Heart right ventricle (tissue), 16 donors: ENCODE measurements at regions not wholly inside any gene's neighbourhood (a gene's known extent, or its start where the extent isn't known, plus 50 kb on each side); places are given as distances from the start of the nearest gene placed in this dataset.

Experiments used
- ATAC-seq, 8 donors: fragments of 200-7000 bp; cut with Tn5 transposase; one replicate each; pipeline ENCODE4 v1.9.1; 2020; ENCODE audit warnings: mild to moderate bottlenecking in 8 of 8, moderate library complexity in 8 of 8, moderate number of reproducible peaks in 1 of 8
- DNase-seq, 2 donors: peaks; one replicate each; pipeline ENCODE4 v3.0.0-alpha.2; 2020
- H3K27ac ChIP-seq, 10 donors: fragments of 200-600 bp; sonication (generic) in 2 of 10; one replicate each; pipeline versions ENCODE4 v1.5.0 to v1.8.0; 2020 to 2022; ENCODE audit warnings: mild to moderate bottlenecking in 3 of 10
- H3K27me3 ChIP-seq, 7 donors: fragments of 200-600 bp; one replicate each; pipeline ENCODE4 v1.8.0; 2021 to 2022; ENCODE audit warnings: mild to moderate bottlenecking in 2 of 7
- H3K36me3 ChIP-seq, 9 donors: fragments of 200-600 bp; sonication (generic) in 1 of 9; one replicate each; pipeline versions ENCODE4 v1.5.0 to v1.8.0; 2020 to 2022; ENCODE audit warnings: mild to moderate bottlenecking in 2 of 9
- H3K4me1 ChIP-seq, 9 donors: fragments of 200-600 bp; sonication (generic) in 1 of 9; one replicate each; pipeline versions ENCODE4 v1.5.0 to v1.8.0; 2020 to 2022; ENCODE audit warnings: mild to moderate bottlenecking in 4 of 9
- H3K4me3 ChIP-seq, 10 donors: fragments of 200-600 bp; sonication (generic) in 2 of 10; one replicate each; pipeline versions ENCODE4 v1.5.0 to v1.8.0; 2020 to 2022; ENCODE audit warnings: mild to moderate bottlenecking in 7 of 10, moderate library complexity in 2 of 10
- H3K9me3 ChIP-seq, 11 donors: fragments of 200-600 bp in 10 of 11; sonication (generic) in 2 of 11; one replicate each; pipeline versions ENCODE4 v1.5.0 to v1.8.0; 2013 to 2022; ENCODE audit warnings: mild to moderate bottlenecking in 2 of 11, control low read depth in 1 of 11, moderate library complexity in 1 of 11
- WGBS, 2 donors: extraction: QIAGEN DNeasy Blood & Tissue Kit; methylation state at CpG; one replicate each; pipeline ENCODE4 v1.1.7; 2013; ENCODE audit warnings: inconsistent platforms in 1 of 2; 5-methylcytosine and 5-hydroxymethylcytosine counted together
- intact Hi-C, 10 donors: fragments of 100-400 bp; cut with DNase I; formaldehyde crosslinking; loops; one replicate each; pipeline versions ENCODE4 v1.11.1 to v1.14.2; 2022
- TF ChIP-seq, protein P1 (sequence below), 9 donors: fragments of 200-600 bp; sonication (generic) in 2 of 9; IDR thresholded peaks; one replicate each; pipeline versions ENCODE4 v1.5.0 to v1.8.0; 2021 to 2022; ENCODE audit warnings: antibody characterized with exemption in 9 of 9, mild to moderate bottlenecking in 5 of 9, moderate library complexity in 1 of 9
- donor health status: Arrhythmogenic right ventricular cardiomyopathy.
- donor health status: ischemic (EF 13 %, LVEDD 7.1; RV severe dilation, severe dysfunction).
- donor health status: healthy with polysubstance abuse.
- donor health status: DM: no; HTN: yes; CAD: no.
- donor health status: DM: no; HTN: no; CAD: no.
- donor health status: ischemic (EF 25% LVEDD 6.9; RV normal size, moderate dysfunction).
- donor health status: ischemic (EF 25% LVEDD 5.7; RV mildly dilated, moderate dysfunction).
- donor health status: healthy.
- donor health status: DM: yes; HTN: yes; CAD: no.
- donor health status: Ischemic cardiomyopathy.
- donor health status: ischemic (EF 35%, LVEDD 5.7; RV mildly dilated, moderate dysfunction).
- donor health status: nonischemic (EF 11% LVEDD 7.7; RV severe dilation, severe dysfunction).
- donor health status: DM: yes; HTN: yes; CAD: no.
- donor health status: PGD.
- donor health status: ischemic (EF 29% LVEDD 5.4; RV normal size, mild dysfunction).
- donor health status: nonischemic (EF 23%, LVEDD 6.1; RV moderate dilation, normal function).

DNA sequence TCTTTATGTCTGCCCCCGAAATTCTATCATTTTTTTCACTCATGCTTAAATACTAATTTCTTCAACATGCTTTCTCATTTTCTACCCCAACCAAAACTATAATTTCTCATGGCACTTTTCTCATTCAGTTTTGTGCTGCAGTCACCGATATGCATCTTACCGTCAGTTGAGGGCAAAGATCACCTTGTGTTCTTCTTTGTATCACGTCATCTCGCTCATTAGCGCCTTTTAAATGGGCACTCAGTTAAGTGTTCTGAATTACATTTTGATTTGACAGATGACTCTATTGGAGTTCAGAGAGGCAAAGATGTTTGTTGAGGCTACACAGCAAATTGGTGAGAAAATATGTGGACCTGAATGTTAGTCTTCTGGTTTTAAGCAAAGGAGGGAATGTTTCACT is 211.7 kb upstream of the GLRA1 start:
- no peaks in the 10 kb centered on the region for H3K4me1 ChIP-seq
- TF ChIP-seq, protein P1, sequence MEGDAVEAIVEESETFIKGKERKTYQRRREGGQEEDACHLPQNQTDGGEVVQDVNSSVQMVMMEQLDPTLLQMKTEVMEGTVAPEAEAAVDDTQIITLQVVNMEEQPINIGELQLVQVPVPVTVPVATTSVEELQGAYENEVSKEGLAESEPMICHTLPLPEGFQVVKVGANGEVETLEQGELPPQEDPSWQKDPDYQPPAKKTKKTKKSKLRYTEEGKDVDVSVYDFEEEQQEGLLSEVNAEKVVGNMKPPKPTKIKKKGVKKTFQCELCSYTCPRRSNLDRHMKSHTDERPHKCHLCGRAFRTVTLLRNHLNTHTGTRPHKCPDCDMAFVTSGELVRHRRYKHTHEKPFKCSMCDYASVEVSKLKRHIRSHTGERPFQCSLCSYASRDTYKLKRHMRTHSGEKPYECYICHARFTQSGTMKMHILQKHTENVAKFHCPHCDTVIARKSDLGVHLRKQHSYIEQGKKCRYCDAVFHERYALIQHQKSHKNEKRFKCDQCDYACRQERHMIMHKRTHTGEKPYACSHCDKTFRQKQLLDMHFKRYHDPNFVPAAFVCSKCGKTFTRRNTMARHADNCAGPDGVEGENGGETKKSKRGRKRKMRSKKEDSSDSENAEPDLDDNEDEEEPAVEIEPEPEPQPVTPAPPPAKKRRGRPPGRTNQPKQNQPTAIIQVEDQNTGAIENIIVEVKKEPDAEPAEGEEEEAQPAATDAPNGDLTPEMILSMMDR (IDR thresholded peaks at IDR 0.05), result no peak
- no peak overlapping the region for H3K27ac ChIP-seq
- H3K27me3 ChIP-seq, result peaks cover 0 to 5% (median 0%) of the 10 kb centered on the region in 7 donors
- WGBS, 2 donors, result 78 to 84% methylated on average over 6 of the region's 6 CpGs
- H3K9me3 ChIP-seq, result peaks cover 0 to 4% (median 0%) of the 10 kb centered on the region in 11 donors
- no peak for DNase-seq
- intact Hi-C loops, result no loop called here
- no peaks in the 10 kb centered on the region for H3K36me3 ChIP-seq
- ATAC-seq, result no peak
- no peak overlapping the region for H3K4me3 ChIP-seq

DNA sequence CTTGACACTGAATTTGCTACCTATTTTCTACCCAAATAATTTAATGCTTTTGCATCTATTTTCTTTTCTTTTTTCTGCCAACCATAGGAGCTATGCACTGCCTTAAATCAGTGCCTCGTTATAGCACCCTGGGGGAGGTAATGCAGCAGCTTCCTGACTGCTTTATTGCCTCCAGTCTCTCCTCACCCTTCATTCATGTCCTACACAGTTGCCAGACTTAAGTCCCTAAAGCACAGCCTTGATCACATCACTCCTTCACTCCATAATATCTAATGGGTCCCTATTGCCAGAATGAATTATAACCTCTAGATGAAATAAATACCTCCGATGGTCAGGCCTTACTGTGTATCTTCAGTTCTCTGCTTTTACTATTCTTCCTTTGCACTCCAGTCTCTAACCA is 211.2 kb upstream of the GLRA1 start:
- Histone ChIP-seq H3K36me3 (no peaks in the 10 kb centered on the region), H3K9me3 (peaks cover 0 to 4% (median 0%) of the 10 kb centered on the region in 11 donors), H3K27ac (no peak overlapping the region), H3K4me3 (no peak overlapping the region), H3K4me1 (no peaks in the 10 kb centered on the region), H3K27me3 (peaks cover 0 to 5% (median 0%) of the 10 kb centered on the region in 7 donors)
- intact Hi-C loops, result no loop called here
- 41 to 68% methylated on average over 2 of the region's 2 CpGs for WGBS, 2 donors
- TF ChIP-seq, protein P1 (IDR thresholded peaks at IDR 0.05), result no peak
- no peak for ATAC-seq
- no peak for DNase-seq

DNA sequence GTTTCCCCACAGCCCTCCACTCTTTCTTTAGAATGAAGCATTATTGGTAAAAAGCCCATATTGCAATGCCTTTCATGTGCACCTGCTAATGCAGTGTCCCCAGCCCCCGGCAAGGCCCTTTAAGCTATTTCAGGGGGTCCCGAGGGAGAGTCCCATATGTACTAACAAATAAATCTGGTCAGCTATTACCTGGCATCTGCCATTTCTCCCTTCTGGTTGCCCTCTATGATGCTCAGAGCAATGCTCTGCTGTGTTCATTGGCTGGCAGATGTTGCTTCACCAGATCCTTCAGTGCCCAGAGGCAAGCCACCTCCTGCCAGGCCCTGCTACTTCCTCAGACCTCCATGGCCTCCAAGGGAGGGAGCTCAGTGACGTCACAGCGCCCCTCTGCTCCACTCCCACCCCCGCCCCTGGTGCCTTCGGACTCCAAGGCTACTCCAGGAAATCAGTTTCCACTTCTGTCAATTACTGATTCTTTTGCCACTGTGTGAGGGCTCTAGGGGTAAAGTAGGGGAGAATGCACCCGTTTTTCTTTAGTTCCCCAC is 201.1 kb upstream of the GLRA1 start:
- H3K4me1 ChIP-seq, result no peaks in the 10 kb centered on the region
- H3K27ac ChIP-seq, result no peak overlapping the region
- H3K9me3 ChIP-seq, result no peaks in the 10 kb centered on the region
- H3K4me3 ChIP-seq, result no peak overlapping the region
- H3K36me3 ChIP-seq, result no peaks in the 10 kb centered on the region
- ATAC-seq (no peak), DNase-seq (no peak)
- intact Hi-C loops, result no loop called here
- TF ChIP-seq, protein P1 (IDR thresholded peaks at IDR 0.05), result no peak
- peaks cover 0 to 8% (median 0%) of the 10 kb centered on the region in 7 donors for H3K27me3 ChIP-seq
- WGBS, 2 donors, result 54 to 59% methylated on average over 7 of the region's 7 CpGs

DNA sequence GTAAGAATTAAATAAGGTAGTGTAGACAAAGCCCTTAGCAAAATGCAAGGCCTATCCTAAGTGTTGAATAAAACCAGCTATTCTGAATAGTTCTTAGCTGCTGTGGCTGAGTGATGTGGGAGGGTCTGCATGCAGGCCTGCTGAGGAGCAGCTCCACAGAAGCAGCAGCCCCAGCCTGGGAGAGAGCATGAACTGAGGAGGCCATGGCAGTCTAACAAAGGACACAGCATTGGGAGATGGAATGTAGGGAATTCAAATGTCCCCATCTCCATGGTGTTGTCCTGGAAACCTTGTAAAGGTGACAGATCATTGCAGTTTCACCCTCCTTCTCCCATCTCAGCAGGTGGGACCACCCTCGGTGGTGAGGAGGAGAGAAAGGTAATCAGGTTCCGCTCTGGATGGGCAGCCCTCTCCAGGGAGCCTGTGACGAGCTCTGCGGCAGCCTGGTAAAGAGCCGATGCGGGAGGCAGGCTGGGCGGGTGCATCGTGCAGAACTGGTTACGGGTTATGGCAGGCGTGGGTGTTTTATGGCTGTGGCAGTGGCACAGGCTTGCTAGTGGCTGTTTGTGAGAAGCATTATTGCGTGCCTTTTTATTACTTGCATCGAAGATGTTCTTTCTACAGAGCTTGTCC is 199.9 kb upstream of the GLRA1 start:
- H3K4me1 ChIP-seq, result no peaks in the 10 kb centered on the region
- H3K4me3 ChIP-seq, result no peak overlapping the region
- intact Hi-C loops, result no loop called here
- TF ChIP-seq, protein P1 (IDR thresholded peaks at IDR 0.05), result no peak
- peaks cover 0 to 8% (median 0%) of the 10 kb centered on the region in 7 donors for H3K27me3 ChIP-seq
- H3K36me3 ChIP-seq, result no peaks in the 10 kb centered on the region
- no peaks in the 10 kb centered on the region for H3K9me3 ChIP-seq
- WGBS, 2 donors, result 82 to 86% methylated on average over 12 of the region's 12 CpGs
- ATAC-seq (no peak), DNase-seq (no peak)
- H3K27ac ChIP-seq, result no peak overlapping the region
